Upper lobe of right lung (tissue), 1 donor: ENCODE measurements at regions not wholly inside any gene's neighbourhood (a gene's known extent, or its start where the extent isn't known, plus 50 kb on each side); places are given as distances from the start of the nearest gene placed in this dataset.

Experiments used
- ATAC-seq: fragments of 200-7000 bp; cut with Tn5 transposase; one replicate; pipeline ENCODE4 v1.9.1; 2020; ENCODE audit warnings: mild to moderate bottlenecking, moderate library complexity
- DNase-seq: peaks from one replicate; pipeline ENCODE4 v3.0.0-alpha.2; 2020
- H3K27ac ChIP-seq: fragments of 200-600 bp; one replicate; pipeline ENCODE4 v1.8.0; 2022
- H3K27me3 ChIP-seq: fragments of 200-600 bp; one replicate; pipeline ENCODE4 v1.8.0; 2022; ENCODE audit warnings: mild to moderate bottlenecking
- H3K36me3 ChIP-seq: fragments of 200-600 bp; one replicate; pipeline ENCODE4 v1.8.0; 2022
- H3K4me1 ChIP-seq: fragments of 200-600 bp; one replicate; pipeline ENCODE4 v1.8.0; 2022
- H3K4me3 ChIP-seq: fragments of 200-600 bp; one replicate; pipeline ENCODE4 v1.8.0; 2022; ENCODE audit warnings: mild to moderate bottlenecking
- H3K9me3 ChIP-seq: fragments of 200-600 bp; one replicate; pipeline ENCODE4 v1.8.0; 2022
- intact Hi-C: fragments of 100-400 bp; cut with DNase I; formaldehyde crosslinking; loops from one replicate; pipeline ENCODE4 v1.11.0; 2022
- TF ChIP-seq, protein P1 (sequence below): fragments of 200-600 bp; IDR thresholded peaks from one replicate; pipeline ENCODE4 v1.8.0; 2022; ENCODE audit warnings: antibody characterized with exemption
- donor health status: DM: no; HTN: yes; CAD: no; lungs with severe emphysema.

DNA sequence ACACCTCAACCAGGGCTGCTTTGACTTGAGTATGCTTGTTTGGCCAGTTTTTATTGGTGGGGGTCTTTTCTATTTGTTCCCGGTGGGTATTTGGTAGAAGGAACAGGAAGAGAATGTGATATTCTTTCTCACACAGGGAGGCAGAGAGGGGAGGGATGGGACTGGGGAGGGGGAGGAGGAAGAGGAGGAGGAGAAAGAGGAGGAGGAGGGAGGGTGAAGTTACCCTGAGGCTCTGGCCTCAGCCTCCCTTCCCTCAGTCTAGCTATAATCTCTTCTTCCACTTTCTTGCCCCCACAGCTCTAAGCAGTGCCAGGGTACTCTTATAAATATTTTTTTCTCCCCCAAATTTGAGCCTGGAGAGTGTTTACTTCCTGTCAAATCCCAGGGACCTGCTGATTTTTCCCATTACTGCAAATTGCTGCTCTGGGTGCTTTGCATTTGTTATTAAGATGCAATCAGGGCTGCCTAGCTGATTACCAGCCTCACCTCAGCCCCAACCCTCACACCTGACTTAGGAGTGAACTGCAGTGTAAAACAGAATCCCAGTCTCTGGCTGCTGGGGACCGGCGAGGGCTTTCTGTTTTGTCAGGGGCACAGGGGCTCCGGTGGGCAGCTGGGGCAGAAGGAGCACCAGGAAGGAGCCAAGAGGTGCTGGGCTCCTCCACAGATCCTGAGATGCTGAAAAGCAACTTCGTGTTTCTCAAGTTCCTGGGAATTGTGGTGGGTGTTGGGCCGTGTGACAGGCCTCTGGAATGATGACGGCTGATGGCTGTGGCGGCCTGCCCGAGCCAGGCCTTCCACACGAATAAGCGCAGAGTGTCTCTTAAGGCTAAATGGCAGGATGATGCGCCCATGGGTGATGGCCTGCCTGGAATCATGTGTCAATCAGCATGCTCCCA is 141.4 kb downstream of the CD83 start:
- no peaks in the 10 kb centered on the region for H3K4me1 ChIP-seq
- H3K4me3 ChIP-seq, result no peak overlapping the region
- no peaks in the 10 kb centered on the region for H3K36me3 ChIP-seq
- H3K27me3 ChIP-seq, result no peaks in the 10 kb centered on the region
- DNase-seq (no peak), ATAC-seq (no peak)
- H3K9me3 ChIP-seq, result peaks cover 5% of the 10 kb centered on the region
- intact Hi-C loops, result no loop called here
- no peak overlapping the region for H3K27ac ChIP-seq
- TF ChIP-seq, protein P1, sequence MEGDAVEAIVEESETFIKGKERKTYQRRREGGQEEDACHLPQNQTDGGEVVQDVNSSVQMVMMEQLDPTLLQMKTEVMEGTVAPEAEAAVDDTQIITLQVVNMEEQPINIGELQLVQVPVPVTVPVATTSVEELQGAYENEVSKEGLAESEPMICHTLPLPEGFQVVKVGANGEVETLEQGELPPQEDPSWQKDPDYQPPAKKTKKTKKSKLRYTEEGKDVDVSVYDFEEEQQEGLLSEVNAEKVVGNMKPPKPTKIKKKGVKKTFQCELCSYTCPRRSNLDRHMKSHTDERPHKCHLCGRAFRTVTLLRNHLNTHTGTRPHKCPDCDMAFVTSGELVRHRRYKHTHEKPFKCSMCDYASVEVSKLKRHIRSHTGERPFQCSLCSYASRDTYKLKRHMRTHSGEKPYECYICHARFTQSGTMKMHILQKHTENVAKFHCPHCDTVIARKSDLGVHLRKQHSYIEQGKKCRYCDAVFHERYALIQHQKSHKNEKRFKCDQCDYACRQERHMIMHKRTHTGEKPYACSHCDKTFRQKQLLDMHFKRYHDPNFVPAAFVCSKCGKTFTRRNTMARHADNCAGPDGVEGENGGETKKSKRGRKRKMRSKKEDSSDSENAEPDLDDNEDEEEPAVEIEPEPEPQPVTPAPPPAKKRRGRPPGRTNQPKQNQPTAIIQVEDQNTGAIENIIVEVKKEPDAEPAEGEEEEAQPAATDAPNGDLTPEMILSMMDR, result no peak

- DNase-seq (no peak), ATAC-seq (no peak)
- Histone ChIP-seq H3K4me3 (no peak overlapping the region), H3K9me3 (peaks cover 9% of the 10 kb centered on the region), H3K4me1 (no peaks in the 10 kb centered on the region), H3K27me3 (no peaks in the 10 kb centered on the region), H3K36me3 (no peaks in the 10 kb centered on the region), H3K27ac (no peak overlapping the region)
- intact Hi-C loops, result no loop called here
- TF ChIP-seq, protein P1, result no peak
Observed at GRCh38 chr6:14259594-14260152, 142.1 kb downstream of the CD83 start.

DNA sequence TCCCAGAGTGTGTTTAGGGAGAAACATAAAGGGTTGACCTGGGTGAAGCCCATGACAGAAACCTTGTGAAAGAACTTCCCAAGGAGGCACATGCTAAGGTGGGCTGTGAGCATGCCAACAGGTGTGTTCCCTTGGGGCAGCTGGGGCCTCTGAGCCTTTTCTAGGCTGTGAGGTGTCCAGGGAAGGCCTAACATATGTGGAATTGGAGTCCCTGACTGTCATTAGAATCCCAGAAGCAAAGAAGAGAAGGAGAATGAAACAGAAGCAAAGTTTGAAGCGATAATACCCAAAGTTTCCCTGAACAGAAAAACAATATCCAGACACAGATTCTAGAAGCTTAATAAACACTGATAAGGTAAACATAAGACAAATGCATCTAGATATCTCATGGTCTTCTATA is 143.3 kb downstream of the CD83 start:
- intact Hi-C loops, result no loop called here
- no peaks in the 10 kb centered on the region for H3K4me1 ChIP-seq
- no peak overlapping the region for H3K4me3 ChIP-seq
- H3K27ac ChIP-seq, result no peak overlapping the region
- TF ChIP-seq, protein P1, result no peak
- peaks cover 9% of the 10 kb centered on the region for H3K9me3 ChIP-seq
- ATAC-seq (no peak), DNase-seq (no peak)
- no peaks in the 10 kb centered on the region for H3K36me3 ChIP-seq
- no peaks in the 10 kb centered on the region for H3K27me3 ChIP-seq

DNA sequence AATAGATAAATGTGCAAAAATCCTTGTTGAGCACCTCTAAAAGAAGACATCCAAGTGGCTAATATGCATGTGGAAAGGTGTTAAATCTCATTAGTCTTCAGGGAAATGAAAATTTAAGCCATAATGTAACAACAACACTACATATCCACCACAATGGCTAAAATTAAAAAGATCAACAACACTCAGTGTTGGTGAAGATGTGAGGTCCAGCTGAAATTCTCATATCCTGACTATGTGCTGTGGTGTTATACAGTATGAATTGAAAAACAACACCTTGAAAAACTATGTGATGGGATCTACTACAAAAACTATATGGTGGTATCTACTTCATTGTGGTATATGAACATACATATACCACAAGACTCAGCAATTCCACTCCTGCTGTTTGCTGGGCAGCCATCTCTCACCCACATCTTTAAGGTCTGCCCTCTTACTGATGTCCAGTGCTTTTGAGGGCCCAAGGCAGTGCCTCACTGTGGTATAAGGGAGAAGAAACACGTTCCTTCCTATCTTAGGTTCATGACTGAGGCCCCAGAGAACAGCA is 146.4 kb downstream of the CD83 start:
- no peak for DNase-seq
- intact Hi-C loops, result no loop called here

DNA sequence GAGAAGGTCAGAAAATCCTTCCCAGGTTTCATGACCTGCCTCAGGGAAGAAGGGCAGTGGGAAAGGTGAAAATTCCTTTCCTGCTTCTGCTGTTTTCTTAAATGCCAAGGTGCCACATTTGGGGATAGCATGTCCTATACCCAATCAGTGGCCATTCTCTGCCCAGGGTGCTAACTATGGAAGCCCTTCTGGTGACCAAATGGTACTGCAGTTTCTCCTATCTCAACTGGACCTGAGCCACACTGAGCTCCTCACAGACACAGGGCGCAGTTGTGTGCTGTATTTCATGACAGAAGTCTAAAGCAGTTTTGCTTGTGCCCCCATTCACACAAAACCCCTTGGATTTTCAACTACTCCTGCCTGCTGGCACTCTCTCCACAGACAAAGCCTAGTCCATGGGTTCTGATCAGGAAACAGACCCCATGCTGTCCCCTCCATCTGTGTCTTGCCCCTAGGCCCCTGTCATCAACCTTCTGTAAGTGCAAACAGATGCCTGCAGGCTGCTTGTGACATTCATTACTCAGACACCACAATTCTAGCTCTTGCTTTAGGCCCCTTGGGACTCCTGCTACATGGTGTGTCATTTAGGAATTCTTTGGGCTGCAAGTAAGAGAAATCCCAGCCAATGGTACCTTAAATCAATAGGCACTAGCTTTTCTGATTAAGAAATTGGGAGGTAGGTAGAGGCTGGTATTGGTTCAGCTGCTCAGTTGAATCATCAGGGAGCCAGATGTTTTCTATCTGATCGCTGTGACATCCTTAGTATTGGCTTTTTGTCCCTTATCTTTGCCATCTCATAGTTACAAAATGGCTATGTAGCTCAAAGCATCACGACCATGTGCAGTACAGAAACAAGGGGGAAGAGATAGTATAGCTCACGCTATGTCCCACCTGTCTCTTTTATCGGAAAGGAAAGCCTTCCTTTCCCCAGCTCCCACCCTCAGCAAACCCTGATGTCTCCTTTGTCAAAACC is 147.8 kb downstream of the CD83 start:
- TF ChIP-seq, protein P1, result no peak
- Histone ChIP-seq H3K27me3 (no peaks in the 10 kb centered on the region), H3K27ac (no peak overlapping the region), H3K4me3 (no peak overlapping the region), H3K36me3 (no peaks in the 10 kb centered on the region), H3K4me1 (no peaks in the 10 kb centered on the region), H3K9me3 (peaks cover 9% of the 10 kb centered on the region)
- ATAC-seq (no peak), DNase-seq (no peak)
- intact Hi-C loops, result no loop called here

More for the DNA sequence above, 146.4 kb downstream of the CD83 start:
- H3K27me3 ChIP-seq, result no peaks in the 10 kb centered on the region
- no peak overlapping the region for H3K4me3 ChIP-seq
- no peak for ATAC-seq
- TF ChIP-seq, protein P1, result no peak
- H3K27ac ChIP-seq, result no peak overlapping the region
- H3K36me3 ChIP-seq, result no peaks in the 10 kb centered on the region
- no peaks in the 10 kb centered on the region for H3K4me1 ChIP-seq
- peaks cover 9% of the 10 kb centered on the region for H3K9me3 ChIP-seq
